ENCODE measurements at regions not wholly inside any gene's neighbourhood (a gene's known extent, or its start where the extent isn't known, plus 50 kb on each side); places are given as distances from the start of the nearest gene placed in this dataset.
"Not testable (repeated sequence)": the region's sequence is repeated elsewhere in the genome, so short reads cannot be mapped to it uniquely, and the experiment has no call there.

DNA sequence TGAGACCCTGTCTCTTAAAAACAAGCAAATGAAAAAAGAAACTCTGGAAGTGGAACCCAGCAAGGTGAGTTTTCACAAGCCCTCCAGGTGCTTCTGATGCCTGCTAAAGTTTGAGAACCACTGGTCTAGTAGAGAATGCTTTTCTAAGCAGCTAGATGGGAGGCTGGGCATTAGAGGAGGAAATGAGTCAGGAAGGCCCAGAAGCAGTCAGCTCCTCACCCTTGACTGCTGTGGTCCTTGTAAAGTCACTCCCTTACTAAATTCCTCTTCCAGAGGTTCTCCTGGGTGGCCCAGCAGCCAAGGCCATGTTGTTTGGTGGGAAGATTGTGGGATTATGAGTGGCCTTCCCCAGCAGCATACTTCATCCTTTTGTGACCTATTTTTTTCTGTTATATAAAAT is 52.0 kb upstream of the FYN start:
- DNase-seq (no peak), ATAC-seq (peak; percentile 81)
- peak overlapping the region; percentile 74 to 84 for H3K27ac Mint-ChIP-seq
- H3K9me3 Mint-ChIP-seq, result no peaks in the 10 kb centered on the region
- H3K27me3 Mint-ChIP-seq, result no peaks in the 10 kb centered on the region
- peaks cover 46% of the 10 kb centered on the region for H3K4me1 Mint-ChIP-seq
- no peak overlapping the region for H3K4me3 Mint-ChIP-seq

DNA sequence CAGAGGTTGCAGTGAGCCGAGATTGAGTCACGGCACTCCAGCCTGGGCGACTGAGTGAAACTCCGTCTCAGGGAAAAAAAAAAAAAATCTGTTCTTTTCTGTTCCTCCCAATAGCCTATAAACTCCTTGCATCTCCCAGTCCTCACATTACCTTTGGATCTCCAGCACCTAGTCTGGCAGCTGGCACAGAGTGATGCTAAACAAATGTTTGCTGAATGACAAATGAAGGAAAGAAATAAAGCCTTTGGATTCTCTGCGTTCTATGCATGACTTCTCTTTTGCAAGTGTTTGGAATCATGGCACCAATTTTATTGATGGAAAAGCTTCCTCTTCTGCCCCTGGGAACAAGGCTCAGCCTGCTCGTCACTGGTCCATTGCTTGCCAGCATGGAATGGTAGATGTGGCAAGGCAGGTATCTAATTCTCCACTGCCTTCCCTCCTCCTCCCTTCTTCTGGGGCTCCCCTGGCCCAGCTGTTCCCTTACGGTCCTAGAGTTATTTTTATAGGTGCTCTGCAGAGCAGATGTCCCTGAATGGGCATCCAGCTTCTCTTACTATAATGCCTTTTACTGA is 53.6 kb upstream of the FYN start:
- Mint-ChIP-seq H3K27ac (no peak overlapping the region), H3K4me3 (no peak overlapping the region), H3K9me3 (peaks cover 4 to 14% of the 10 kb centered on the region in 2 donors), H3K27me3 (peaks cover 1% of the 10 kb centered on the region), H3K4me1 (peaks cover 38% of the 10 kb centered on the region)
- ATAC-seq (no peak), DNase-seq (no peak)

DNA sequence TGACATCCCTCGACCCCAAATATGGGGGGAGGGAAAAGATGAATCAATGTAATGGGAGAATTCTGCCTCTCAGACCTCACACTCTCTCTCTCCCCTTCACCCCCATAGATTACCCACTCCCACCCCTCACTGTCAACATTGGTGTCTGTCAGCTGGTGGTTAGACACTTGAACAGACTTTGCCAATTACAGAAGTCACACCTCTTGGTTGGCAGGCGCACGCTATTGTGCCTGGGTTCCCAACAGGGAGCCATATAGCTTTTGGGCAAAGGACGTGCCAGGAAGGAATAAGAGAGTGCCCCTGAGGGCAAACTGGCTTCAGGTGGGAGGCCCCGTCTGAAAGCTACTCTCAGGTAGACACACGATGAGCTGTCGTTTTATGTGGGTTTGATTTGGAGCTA is 54.1 kb upstream of the FYN start:
- Mint-ChIP-seq H3K4me1 (peaks cover 35% of the 10 kb centered on the region), H3K27ac (no peak overlapping the region), H3K9me3 (peaks cover 9 to 19% of the 10 kb centered on the region in 2 donors), H3K4me3 (no peak overlapping the region), H3K27me3 (peaks cover 5% of the 10 kb centered on the region)
- ATAC-seq (no peak), DNase-seq (no peak)

DNA sequence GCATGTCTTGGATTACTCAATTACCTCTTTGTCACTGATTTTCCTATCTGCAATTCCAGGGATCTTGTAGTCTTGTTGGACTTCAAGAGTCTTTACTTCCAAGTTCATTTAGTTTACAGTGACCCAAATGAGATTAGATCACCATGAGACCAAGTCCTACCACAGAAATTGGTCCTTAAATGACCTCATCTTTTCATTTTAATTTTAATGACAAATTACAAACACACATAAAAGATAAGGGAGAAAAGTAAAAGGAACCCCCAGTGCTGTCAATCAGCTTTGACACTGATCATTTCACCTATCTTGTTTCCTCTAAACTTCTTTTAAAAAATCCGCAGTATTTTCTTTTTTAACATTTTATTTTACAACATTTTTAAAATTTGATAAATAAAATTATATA is 54.9 kb upstream of the FYN start:
- ATAC-seq (no peak), DNase-seq (no peak)
- Mint-ChIP-seq H3K9me3 (peaks cover 15 to 26% of the 10 kb centered on the region in 2 donors), H3K27me3 (peaks cover 5% of the 10 kb centered on the region), H3K27ac (no peak overlapping the region), H3K4me1 (peaks cover 27% of the 10 kb centered on the region), H3K4me3 (no peak overlapping the region)

DNA sequence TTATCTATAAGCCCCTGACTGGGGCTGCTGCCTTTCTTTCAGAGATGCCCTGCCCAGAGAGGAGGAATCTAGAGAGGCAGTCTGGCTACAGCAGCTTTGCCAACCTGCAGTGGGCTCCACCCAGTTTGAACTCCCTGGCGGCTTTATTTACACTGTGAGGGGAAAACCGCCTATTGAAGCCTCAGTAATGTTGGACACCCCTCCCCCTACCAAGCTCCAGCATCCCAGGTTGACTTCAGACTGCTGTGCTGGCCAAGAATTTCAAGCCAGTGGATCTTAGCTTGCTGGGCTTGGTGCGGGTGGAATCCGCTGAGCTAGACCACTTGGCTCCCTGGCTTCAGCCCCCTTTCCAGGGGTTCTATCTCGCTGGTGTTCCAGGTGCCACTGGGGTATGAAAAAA is 61.4 kb upstream of the FYN start:
- peaks cover 21 to 26% of the 10 kb centered on the region in 2 donors for H3K9me3 Mint-ChIP-seq
- not testable (repeated sequence) for ATAC-seq, H3K27me3 Mint-ChIP-seq

DNA sequence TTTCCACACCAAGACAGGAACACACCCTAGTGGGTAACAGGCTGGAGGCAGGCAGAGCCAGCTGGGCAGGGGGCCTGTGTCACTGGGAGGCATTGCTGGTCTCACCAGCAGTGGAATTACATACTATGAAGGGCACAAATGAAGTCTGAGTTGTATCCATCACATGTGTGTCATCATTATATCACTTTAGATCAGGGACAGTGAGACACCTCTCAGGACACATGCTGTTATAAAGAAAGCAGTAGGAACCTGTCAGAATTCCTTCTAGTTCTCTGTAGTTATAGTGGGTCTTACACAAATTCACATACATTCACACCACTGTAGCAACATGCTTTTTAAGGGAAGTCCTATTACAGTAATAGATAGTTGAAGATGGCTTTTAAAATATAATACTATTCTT is 63.5 kb upstream of the FYN start:
- H3K27me3 Mint-ChIP-seq, result peaks cover 5% of the 10 kb centered on the region

More for the DNA sequence above, 61.4 kb upstream of the FYN start:
- DNase-seq, H3K4me1 Mint-ChIP-seq, H3K4me3 Mint-ChIP-seq, H3K27ac Mint-ChIP-seq: not testable (repeated sequence)

DNA sequence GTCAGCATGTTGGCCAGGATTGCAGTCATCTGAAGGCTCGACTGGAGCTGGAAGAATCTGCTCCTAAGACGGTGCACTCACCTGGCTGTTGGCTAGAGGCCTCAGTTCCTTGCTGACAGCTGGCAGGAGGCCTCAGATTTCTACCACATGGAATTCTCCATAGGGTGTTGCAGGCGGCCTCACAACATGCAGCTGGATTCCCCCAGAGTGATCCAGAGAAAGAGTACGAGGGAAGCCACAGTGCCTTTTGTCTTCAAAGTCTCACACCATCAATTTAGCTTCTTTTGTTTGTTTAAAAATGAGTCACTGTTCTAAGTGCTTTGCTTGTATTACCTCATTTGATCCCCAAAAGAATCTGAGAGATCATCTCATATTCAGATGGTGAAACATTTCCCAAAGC is 65.5 kb upstream of the FYN start:
- DNase-seq, result no peak
- Mint-ChIP-seq H3K4me3 (no peak overlapping the region), H3K4me1 (no peaks in the 10 kb centered on the region), H3K27ac (no peak overlapping the region), H3K27me3 (no peaks in the 10 kb centered on the region), H3K9me3 (peaks cover 0 to under 1% of the 10 kb centered on the region in 2 donors)
- ATAC-seq, result no peak

More for the DNA sequence above, 63.5 kb upstream of the FYN start:
- H3K4me3 Mint-ChIP-seq, result no peak overlapping the region
- H3K9me3 Mint-ChIP-seq, result peaks cover 13 to 18% of the 10 kb centered on the region in 2 donors
- DNase-seq (no peak), ATAC-seq (no peak)
- no peaks in the 10 kb centered on the region for H3K4me1 Mint-ChIP-seq
- peak overlapping the region in 1 of 2 donors; percentile 27 for H3K27ac Mint-ChIP-seq

DNA sequence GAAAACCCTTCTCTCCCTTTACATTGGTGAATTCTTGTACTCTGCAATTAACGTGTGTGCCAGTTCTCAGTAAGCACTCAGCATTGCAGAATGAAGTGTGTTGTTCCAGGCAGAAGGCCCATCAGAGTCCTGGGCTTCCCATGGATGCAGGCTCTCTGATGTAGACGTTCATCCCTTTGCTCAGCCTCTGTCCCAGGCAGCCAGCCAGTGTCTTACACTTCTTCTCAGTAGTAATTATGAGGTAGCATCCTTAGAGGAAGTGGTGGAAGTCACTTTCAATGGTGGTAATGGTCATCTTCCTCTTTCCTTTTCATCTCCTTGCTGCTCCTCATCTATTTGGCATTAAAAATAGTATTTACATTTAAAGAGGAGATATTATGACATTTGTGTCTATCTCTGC is 66.7 kb upstream of the FYN start:
- Mint-ChIP-seq H3K27ac (no peak overlapping the region), H3K4me3 (no peak overlapping the region), H3K4me1 (no peaks in the 10 kb centered on the region), H3K27me3 (no peaks in the 10 kb centered on the region), H3K9me3 (no peaks in the 10 kb centered on the region)
- ATAC-seq, result no peak
- no peak for DNase-seq

DNA sequence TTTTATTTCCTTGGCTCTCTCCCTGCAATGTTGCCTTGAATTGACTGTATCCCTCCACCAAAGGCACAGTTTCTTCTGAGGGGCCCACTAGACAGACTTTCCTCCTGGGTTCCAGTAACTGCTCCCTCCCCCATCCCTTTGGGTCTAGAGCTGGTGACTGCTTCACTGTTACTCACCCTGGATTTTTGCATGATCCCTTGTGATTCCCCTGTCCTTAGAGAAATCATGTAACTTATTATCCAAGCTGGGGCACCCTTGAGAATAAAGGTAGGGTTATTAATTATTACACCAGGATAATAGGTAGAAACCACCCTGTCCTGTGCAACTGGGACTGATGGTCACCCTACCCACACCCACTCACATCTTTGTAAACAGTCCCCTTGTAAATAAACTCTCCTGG is 67.5 kb upstream of the FYN start:
- Mint-ChIP-seq H3K9me3 (no peaks in the 10 kb centered on the region), H3K4me3 (no peak overlapping the region), H3K27ac (no peak overlapping the region), H3K27me3 (no peaks in the 10 kb centered on the region), H3K4me1 (no peaks in the 10 kb centered on the region)
- no peak for DNase-seq
- ATAC-seq, result no peak

DNA sequence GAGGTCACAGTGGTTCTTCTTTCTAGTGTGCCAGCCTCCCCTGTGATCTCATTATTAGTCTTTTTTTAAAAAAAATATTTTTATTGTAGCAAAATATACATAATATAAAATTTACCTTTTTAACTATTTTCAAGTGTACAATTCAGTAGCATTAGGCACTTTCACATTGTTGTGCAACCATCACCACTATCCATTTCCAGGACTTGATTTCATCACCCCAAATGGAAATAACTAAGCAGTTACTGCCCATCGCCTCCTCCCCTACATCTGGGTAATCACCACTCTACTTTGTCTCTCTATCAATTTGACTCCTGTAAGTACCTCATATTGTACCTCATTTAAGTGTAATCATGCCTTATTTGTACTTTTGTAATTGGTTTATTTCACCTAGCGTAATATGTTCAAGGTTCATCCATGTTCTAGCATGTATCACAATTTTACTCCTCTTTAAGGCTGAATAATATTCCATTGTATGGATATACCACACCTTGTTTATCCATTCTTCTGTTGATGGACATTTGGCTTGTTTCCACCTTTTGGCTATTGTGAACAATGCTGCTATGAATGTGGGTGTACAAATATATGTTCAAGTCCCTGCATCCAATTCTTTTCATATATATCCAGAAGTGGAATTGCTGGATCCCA is 68.6 kb upstream of the FYN start:
- H3K27ac Mint-ChIP-seq, result no peak overlapping the region
- no peaks in the 10 kb centered on the region for H3K4me1 Mint-ChIP-seq
- H3K27me3 Mint-ChIP-seq, result no peaks in the 10 kb centered on the region
- ATAC-seq, result no peak
- no peak overlapping the region for H3K4me3 Mint-ChIP-seq
- no peaks in the 10 kb centered on the region for H3K9me3 Mint-ChIP-seq
- no peak for DNase-seq

DNA sequence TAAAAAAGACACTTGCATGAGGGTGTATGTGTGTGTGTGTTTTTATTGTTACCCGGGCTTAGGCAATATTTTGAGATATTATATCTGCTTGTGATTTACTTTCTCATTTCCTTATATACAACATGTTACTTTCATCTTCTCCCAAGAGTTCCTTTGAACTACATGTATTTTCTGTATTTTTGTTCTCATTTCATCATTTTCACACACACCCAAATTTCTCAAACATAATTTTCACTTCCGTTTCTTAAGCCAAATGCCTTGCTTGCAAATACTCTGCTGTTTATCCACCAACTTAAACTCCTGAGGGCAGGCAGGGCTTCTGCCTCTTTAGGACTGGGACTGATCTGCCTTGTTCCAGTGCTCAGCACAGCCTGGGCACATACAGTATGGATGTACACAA is 69.3 kb upstream of the FYN start:
- Mint-ChIP-seq H3K9me3 (no peaks in the 10 kb centered on the region), H3K4me1 (no peaks in the 10 kb centered on the region), H3K27ac (no peak overlapping the region), H3K27me3 (no peaks in the 10 kb centered on the region), H3K4me3 (no peak overlapping the region)
- no peak for ATAC-seq
- DNase-seq, result no peak

DNA sequence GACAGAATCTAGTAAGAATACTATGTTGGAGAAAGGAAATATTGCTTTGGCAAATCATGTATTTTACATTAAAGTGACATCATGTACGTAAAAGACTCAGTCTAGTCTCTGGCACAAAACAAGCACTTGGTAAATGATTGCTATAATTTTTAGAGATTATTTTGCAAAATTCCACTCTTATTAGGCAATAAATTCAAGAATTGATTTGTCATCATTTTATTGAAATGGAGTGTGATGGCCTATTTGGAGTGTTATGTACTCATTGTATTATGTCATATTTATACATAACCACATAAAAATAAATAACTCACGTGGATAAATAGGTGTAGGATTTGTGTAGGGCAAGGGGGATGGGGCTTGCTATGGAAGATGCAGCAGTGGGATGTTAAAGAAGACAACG is 70.0 kb upstream of the FYN start:
- no peak for ATAC-seq
- H3K9me3 Mint-ChIP-seq, result no peaks in the 10 kb centered on the region
- no peak for DNase-seq
- H3K4me3 Mint-ChIP-seq, result no peak overlapping the region
- no peaks in the 10 kb centered on the region for H3K4me1 Mint-ChIP-seq
- no peaks in the 10 kb centered on the region for H3K27me3 Mint-ChIP-seq
- H3K27ac Mint-ChIP-seq, result no peak overlapping the region

DNA sequence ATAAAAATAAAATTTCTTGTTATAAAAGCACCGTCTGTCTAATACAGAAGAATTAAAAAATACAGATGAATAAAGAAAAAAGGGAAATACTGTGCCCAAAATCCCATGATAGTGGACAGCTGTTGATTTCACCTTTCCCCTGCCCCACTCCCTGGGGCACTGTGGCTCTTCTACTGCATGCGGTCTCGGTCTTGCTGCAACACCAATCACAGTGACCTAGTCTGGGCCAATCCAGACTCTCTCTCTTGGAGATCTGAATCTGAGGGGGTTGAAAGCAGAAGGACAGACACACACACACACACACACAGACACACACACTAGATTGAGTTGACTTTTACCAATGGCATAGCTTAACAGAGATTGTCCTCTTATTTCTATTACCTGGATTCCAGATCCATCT is 70.5 kb upstream of the FYN start:
- DNase-seq (no peak), ATAC-seq (no peak)
- Mint-ChIP-seq H3K4me1 (no peaks in the 10 kb centered on the region), H3K27me3 (no peaks in the 10 kb centered on the region), H3K4me3 (no peak overlapping the region), H3K9me3 (no peaks in the 10 kb centered on the region), H3K27ac (no peak overlapping the region)

DNA sequence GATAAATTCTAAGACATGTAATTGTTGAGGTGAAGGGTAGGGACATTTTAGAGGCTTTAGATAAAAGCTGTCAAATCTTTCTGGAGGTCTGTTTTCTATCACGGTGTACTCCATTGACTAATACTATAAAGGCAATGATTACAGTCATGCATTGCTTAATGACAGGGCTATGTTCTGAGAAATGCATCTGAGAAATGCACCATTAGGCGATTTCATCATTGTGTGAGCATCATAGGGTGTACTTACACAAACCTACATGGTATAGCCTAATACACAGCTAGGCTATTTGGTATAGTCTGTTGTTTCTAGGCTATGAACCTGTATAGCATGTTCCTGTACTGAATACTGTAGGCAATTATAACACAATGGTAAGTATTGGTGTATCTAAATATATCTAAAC is 71.3 kb upstream of the FYN start:
- no peak overlapping the region for H3K27ac Mint-ChIP-seq
- H3K4me1 Mint-ChIP-seq, result no peaks in the 10 kb centered on the region

DNA sequence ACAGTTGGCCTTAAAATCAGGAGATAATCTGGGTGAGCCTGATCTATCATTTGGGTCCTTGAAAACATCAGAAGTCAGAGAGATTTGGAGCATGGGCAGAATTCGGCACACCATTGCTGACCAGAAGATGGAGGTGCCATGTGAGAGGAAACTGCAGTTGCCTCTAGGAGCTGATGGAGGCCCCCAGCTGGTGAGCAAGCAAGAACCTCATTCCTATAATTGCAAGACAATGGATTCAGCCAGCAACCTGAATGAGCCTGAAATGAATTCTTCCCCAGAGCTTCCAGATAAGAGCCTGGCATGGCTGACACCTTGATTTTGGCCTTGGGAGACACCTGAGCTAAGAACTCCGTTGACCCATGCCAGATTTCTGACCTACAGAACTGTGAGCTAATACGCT is 76.3 kb upstream of the FYN start:
- Mint-ChIP-seq H3K27me3 (no peaks in the 10 kb centered on the region), H3K4me1 (peaks cover 12% of the 10 kb centered on the region), H3K9me3 (no peaks in the 10 kb centered on the region), H3K27ac (no peak overlapping the region), H3K4me3 (no peak overlapping the region)
- ATAC-seq (no peak), DNase-seq (no peak)

More for the DNA sequence above, 71.3 kb upstream of the FYN start:
- DNase-seq (no peak), ATAC-seq (no peak)
- Mint-ChIP-seq H3K4me3 (no peak overlapping the region), H3K9me3 (no peaks in the 10 kb centered on the region), H3K27me3 (no peaks in the 10 kb centered on the region)

DNA sequence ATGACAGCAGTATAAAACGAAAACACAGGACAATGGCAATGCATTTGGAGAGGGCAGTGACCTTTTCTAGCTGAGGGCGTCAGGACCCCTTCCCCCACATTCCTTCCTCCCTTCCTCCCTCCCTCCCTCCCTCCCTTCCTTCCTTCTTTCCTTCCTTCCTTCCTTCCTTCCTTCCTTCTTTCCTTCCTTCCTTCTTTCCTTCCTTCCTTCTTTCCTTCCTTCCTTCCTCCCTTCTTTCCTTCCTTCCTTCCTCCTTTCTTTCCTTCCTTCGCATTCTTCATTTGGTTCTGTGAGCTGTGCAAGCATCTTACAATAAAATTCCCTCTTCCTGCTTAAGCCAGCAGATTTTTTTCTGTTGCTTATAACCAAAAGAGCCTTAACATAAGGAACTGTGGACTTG is 76.7 kb upstream of the FYN start:
- H3K4me3 Mint-ChIP-seq, ATAC-seq, H3K9me3 Mint-ChIP-seq, DNase-seq, H3K27ac Mint-ChIP-seq, H3K27me3 Mint-ChIP-seq: not testable (repeated sequence)
- peaks cover 12% of the 10 kb centered on the region for H3K4me1 Mint-ChIP-seq

Measured in stimulated activated naive CD8-positive, alpha-beta T cell treated with anti-CD3 and anti-CD28 coated beads, Interleukin-15, amount 100 ng/mL, for 72 hours (primary cell).